Mucosa of descending colon (tissue), 3 donors: ENCODE measurements at regions not wholly inside any gene's neighbourhood (a gene's known extent, or its start where the extent isn't known, plus 50 kb on each side); places are given as distances from the start of the nearest gene placed in this dataset.

Source experiments
- ATAC-seq: fragments of 200-7000 bp; cut with Tn5 transposase; one replicate; pipeline ENCODE4 v1.9.1; 2020; ENCODE audit warnings: mild to moderate bottlenecking, moderate library complexity
- DNase-seq, 3 donors: peaks; one replicate each; pipeline ENCODE4 v3.0.0-alpha.2; 2020
- H3K36me3 ChIP-seq: fragments of 200-600 bp; one replicate; pipeline ENCODE4 v1.8.0; 2021; ENCODE audit warnings: low read depth, mild to moderate bottlenecking
- H3K4me1 ChIP-seq: fragments of 200-600 bp; one replicate; pipeline ENCODE4 v1.8.0; 2021; ENCODE audit warnings: low read depth, mild to moderate bottlenecking
- H3K4me3 ChIP-seq: fragments of 200-600 bp; one replicate; pipeline ENCODE4 v1.8.0; 2021; ENCODE audit warnings: mild to moderate bottlenecking
- H3K9me3 ChIP-seq: fragments of 200-600 bp; one replicate; pipeline ENCODE4 v1.8.0; 2021; ENCODE audit warnings: mild to moderate bottlenecking
- intact Hi-C, 2 donors: fragments of 100-400 bp; cut with DNase I in 1 of 2; cut with micrococcal nuclease in 1 of 2; formaldehyde crosslinking; loops; one replicate each; pipeline versions ENCODE4 v1.11.0 to v1.11.1; 2022; cut with DNase I, micrococcal nuclease
- TF ChIP-seq, protein P1 (sequence below): fragments of 200-600 bp; IDR thresholded peaks from one replicate; pipeline ENCODE4 v1.8.0; 2022; ENCODE audit warnings: antibody characterized with exemption, mild to moderate bottlenecking
- donor health status: DM: no; HTN: no; CAD: no; lungs with moderate emphysema.
- donor health status: DM: no; HTN: no; CAD: no.
- donor health status: DM: no; HTN: yes; CAD: no.

DNA sequence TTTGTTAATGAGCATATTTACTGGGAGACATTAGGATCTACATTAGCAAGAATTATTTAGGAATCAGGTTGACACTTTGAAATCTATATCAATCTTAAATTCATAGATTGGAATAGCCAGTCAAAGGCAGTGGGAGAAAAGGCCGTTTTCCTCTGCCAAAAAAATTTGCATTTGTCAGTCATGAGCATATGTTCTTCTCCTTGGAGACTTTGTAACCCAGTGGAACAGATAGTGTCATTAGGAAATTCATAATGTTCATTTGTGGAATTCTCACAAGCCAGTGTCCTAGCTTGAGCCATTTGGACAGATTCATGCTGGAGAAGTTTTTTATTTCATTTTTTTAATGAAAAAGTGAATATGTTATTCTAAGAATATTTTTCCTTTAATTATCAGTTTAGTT is 260.1 kb downstream of the OXSM start:
- ATAC-seq, result no peak

DNA sequence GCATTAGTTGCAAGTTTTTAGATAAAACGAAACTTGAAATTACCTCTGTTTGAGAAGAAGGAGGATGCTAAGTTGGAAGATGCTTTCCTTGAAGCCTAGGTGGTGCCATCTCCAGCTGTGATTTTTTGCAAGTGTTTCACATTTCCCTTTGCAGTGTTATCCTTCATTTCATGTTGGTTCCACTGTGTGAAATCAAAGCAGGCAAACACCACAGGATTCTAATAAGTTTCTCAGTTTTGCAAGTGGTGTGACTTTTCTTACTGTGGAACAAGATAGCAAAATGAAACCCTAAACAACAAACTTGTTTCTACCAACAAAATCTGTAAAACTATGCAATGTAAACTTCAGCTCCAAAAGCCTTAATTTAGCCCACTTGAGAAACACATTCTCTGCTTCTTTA is 260.9 kb downstream of the OXSM start:
- Histone ChIP-seq H3K9me3 (peaks cover 20% of the 10 kb centered on the region), H3K4me3 (no peak overlapping the region), H3K4me1 (no peaks in the 10 kb centered on the region), H3K36me3 (no peaks in the 10 kb centered on the region)
- TF ChIP-seq, protein P1, sequence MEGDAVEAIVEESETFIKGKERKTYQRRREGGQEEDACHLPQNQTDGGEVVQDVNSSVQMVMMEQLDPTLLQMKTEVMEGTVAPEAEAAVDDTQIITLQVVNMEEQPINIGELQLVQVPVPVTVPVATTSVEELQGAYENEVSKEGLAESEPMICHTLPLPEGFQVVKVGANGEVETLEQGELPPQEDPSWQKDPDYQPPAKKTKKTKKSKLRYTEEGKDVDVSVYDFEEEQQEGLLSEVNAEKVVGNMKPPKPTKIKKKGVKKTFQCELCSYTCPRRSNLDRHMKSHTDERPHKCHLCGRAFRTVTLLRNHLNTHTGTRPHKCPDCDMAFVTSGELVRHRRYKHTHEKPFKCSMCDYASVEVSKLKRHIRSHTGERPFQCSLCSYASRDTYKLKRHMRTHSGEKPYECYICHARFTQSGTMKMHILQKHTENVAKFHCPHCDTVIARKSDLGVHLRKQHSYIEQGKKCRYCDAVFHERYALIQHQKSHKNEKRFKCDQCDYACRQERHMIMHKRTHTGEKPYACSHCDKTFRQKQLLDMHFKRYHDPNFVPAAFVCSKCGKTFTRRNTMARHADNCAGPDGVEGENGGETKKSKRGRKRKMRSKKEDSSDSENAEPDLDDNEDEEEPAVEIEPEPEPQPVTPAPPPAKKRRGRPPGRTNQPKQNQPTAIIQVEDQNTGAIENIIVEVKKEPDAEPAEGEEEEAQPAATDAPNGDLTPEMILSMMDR, result no peak
- intact Hi-C loops, result no loop called here
- ATAC-seq, result no peak
- DNase-seq, result no peak

More for the DNA sequence above, 260.1 kb downstream of the OXSM start:
- intact Hi-C loops, result no loop called here
- H3K9me3 ChIP-seq, result peaks cover 16% of the 10 kb centered on the region
- H3K4me1 ChIP-seq, result no peaks in the 10 kb centered on the region
- TF ChIP-seq, protein P1, result no peak
- no peak overlapping the region for H3K4me3 ChIP-seq
- no peak for DNase-seq
- H3K36me3 ChIP-seq, result no peaks in the 10 kb centered on the region

DNA sequence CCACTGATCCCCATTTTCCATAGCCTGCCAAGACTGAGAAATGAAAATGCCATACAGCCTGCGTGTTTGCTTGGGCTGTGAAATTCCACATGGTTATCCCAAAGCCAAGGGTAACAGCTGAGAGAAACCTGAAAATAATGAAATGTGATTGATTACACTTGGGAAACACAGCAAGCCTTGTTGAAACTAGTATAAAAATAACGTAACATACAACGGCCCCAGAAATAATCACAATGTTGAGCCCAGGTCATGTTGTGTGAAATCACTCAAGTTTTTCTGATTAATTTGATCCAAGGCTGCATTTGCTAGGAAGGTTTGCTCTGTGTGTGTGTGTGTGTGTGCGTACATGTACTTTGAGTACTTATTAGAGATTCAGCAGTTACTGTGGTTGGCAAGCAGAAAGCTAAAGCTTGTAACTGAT is 269.0 kb downstream of the OXSM start:
- no peak for DNase-seq
- Histone ChIP-seq H3K9me3 (peaks cover 21% of the 10 kb centered on the region), H3K4me3 (no peak overlapping the region), H3K36me3 (no peaks in the 10 kb centered on the region), H3K4me1 (no peaks in the 10 kb centered on the region)
- ATAC-seq, result no peak
- intact Hi-C loops, result no loop called here
- TF ChIP-seq, protein P1, result no peak

DNA sequence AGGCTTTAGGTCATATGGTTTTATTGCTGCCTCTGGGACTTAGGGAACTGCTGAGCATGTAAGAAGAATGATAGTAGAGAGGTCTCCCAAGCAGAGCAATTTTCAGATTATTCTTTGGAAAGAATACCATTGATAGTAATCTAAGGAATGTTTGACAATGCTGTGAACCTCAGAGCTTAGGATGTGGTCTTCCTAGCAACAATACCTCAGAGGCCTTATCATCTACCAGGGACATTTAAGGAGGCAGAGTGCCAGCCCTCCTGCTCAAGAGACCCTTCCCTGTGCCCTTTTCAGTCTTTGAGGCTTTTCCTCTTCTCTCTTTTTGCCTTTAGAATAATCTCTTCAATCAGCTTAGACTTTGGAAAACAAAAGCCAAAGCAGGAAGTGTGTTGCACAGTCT is 272.1 kb downstream of the OXSM start:
- Histone ChIP-seq H3K4me3 (no peak overlapping the region), H3K36me3 (no peaks in the 10 kb centered on the region), H3K4me1 (no peaks in the 10 kb centered on the region), H3K9me3 (peaks cover 5% of the 10 kb centered on the region)
- no peak for DNase-seq
- ATAC-seq, result no peak
- intact Hi-C loops, result no loop called here
- TF ChIP-seq, protein P1, result no peak

DNA sequence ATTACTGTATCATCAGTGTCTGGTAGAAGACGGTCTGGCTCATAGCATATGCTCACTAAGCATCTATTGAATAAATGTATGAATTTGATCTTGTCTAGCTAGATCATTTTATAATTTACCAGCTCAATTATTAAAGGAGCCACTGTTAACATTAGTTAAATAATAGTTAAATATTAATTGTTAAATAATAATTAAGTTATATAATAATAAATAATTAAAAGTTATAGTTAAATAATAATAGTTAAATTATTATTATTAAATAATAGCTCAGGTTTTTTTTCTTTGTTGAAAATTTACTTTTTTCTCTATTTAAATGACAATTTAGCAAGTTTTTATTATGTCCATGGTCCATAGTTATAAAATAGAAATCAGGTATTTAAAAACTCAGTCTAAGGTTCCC is 274.4 kb downstream of the OXSM start:
- TF ChIP-seq, protein P1, result no peak
- no peak overlapping the region for H3K4me3 ChIP-seq
- intact Hi-C loops, result no loop called here
- H3K36me3 ChIP-seq, result no peaks in the 10 kb centered on the region
- H3K9me3 ChIP-seq, result peaks cover 10% of the 10 kb centered on the region
- no peaks in the 10 kb centered on the region for H3K4me1 ChIP-seq
- DNase-seq, result no peak
- ATAC-seq, result no peak

DNA sequence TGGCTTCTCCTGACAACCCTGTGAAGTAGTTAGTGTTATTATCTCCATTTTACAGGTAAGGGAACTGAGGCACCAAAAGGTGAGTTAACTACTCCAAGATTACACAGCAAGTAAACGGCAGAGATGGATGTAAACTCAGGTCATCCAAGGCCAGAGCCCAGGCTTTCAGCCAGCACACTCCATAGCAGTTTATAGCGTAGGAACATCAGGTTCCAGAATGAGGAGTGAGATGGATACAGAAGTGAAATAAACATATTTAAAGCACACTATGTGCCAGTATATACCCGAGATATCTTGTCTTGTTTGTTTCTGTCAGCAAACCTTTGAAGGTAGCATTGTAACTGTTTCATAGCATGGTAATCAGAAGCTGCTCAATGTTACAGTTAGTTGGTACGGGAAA is 279.0 kb downstream of the OXSM start:
- ATAC-seq (no peak), DNase-seq (no peak)
- Histone ChIP-seq H3K9me3 (peaks cover 22% of the 10 kb centered on the region), H3K36me3 (no peaks in the 10 kb centered on the region), H3K4me3 (no peak overlapping the region), H3K4me1 (no peaks in the 10 kb centered on the region)
- TF ChIP-seq, protein P1, result no peak
- intact Hi-C loops, result no loop called here
